Suprapubic skin (tissue), 4 donors: ENCODE measurements at regions not wholly inside any gene's neighbourhood (a gene's known extent, or its start where the extent isn't known, plus 50 kb on each side); places are given as distances from the start of the nearest gene placed in this dataset.

Source experiments
- DNase-seq, 2 donors: peaks; one replicate each; pipeline ENCODE4 v3.0.0-alpha.2; 2019; ENCODE audit warnings: low spot score in 2 of 2
- H3K27ac ChIP-seq: fragments of 200-600 bp; sonication (generic); one replicate; pipeline ENCODE4 v1.5.1; 2019
- H3K27me3 ChIP-seq: fragments of 200-600 bp; sonication (generic); one replicate; pipeline ENCODE4 v1.5.1; 2019
- H3K36me3 ChIP-seq: fragments of 200-600 bp; sonication (generic); one replicate; pipeline ENCODE4 v1.5.1; 2019
- H3K4me1 ChIP-seq: fragments of 200-600 bp; sonication (generic); one replicate; pipeline ENCODE4 v1.5.1; 2019
- H3K4me3 ChIP-seq: fragments of 200-600 bp; sonication (generic); one replicate; pipeline ENCODE4 v1.5.1; 2019; ENCODE audit warnings: mild to moderate bottlenecking
- H3K9me3 ChIP-seq: fragments of 200-600 bp; sonication (generic); one replicate; pipeline ENCODE4 v1.5.1; 2019
- CTCF ChIP-seq, 2 donors: fragments of 200-600 bp in 1 of 2; fragments of 450-650 bp in 1 of 2; sonication (generic) in 1 of 2; IDR thresholded peaks; one replicate each; pipeline ENCODE4 v1.5.1; 2016 to 2019; ENCODE audit warnings: antibody characterized with exemption in 2 of 2, mild to moderate bottlenecking in 1 of 2, moderate library complexity in 1 of 2
- EP300 ChIP-seq: sonication (generic); formaldehyde crosslinking; IDR thresholded peaks from one replicate; pipeline ENCODE4 v1.6.1; 2017; ENCODE audit warnings: antibody characterized with exemption
- POLR2A ChIP-seq, 2 donors: fragments of 450-650 bp; IDR thresholded peaks; one replicate each; pipeline ENCODE4 v1.6.1; 2017; ENCODE audit warnings: antibody characterized with exemption in 2 of 2, mild to moderate bottlenecking in 2 of 2, moderate library complexity in 2 of 2
- POLR2AphosphoS5 ChIP-seq, 3 donors: sonication (generic); formaldehyde crosslinking; IDR thresholded peaks; one replicate each; pipeline ENCODE4 v1.6.1; 2017; ENCODE audit warnings: antibody characterized with exemption in 3 of 3
- WGBS: methylation state at CpG from one replicate; pipeline ENCODE4 v1.1.5; 2018; 5-methylcytosine and 5-hydroxymethylcytosine counted together

GRCh38 chr11:92406472-92406871, 181.9 kb downstream of the FAT3 start:
- DNase-seq = no peak
- Histone ChIP-seq H3K27me3 (no peaks in the 10 kb centered on the region), H3K9me3 (no peaks in the 10 kb centered on the region), H3K27ac (no peak overlapping the region), H3K4me1 (no peaks in the 10 kb centered on the region), H3K4me3 (no peak overlapping the region), H3K36me3 (no peaks in the 10 kb centered on the region)
- 44% methylated on average over 2 of the region's 2 CpGs for WGBS
- TF ChIP-seq CTCF (IDR thresholded peaks at IDR 0.05) (no peak), POLR2AphosphoS5 (IDR thresholded peaks at IDR 0.05) (no peak), POLR2A (IDR thresholded peaks at IDR 0.05) (no peak), EP300 (no peak)

DNA sequence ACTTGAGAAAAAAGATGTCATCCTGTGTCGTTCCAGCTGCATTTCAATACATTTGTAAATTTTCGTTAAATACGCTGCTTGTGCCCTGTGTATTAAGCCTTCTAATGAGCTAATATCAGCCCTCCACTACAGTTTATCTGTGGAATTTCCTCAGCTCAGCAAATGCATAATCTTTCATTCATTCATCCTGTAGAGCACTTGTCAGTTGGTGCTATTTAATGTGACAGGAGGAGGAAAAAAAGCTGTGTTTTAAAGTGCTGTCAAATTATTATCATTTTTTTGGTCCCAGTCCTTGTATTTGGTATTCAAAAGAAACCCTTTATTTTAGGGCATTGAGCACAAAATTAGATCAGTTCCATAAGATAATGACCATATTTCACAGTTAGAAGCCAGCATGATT, 184.7 kb downstream of the FAT3 start:
- Histone ChIP-seq H3K4me1 (no peaks in the 10 kb centered on the region), H3K27ac (no peak overlapping the region), H3K4me3 (no peak overlapping the region), H3K9me3 (no peaks in the 10 kb centered on the region), H3K36me3 (no peaks in the 10 kb centered on the region), H3K27me3 (no peaks in the 10 kb centered on the region)
- no peak for TF ChIP-seq POLR2AphosphoS5 (IDR thresholded peaks at IDR 0.05)
- TF ChIP-seq EP300 = no peak
- TF ChIP-seq POLR2A (IDR thresholded peaks at IDR 0.05) = no peak
- no peak for DNase-seq
- 71% methylated on average over 3 of the region's 3 CpGs for WGBS

DNA sequence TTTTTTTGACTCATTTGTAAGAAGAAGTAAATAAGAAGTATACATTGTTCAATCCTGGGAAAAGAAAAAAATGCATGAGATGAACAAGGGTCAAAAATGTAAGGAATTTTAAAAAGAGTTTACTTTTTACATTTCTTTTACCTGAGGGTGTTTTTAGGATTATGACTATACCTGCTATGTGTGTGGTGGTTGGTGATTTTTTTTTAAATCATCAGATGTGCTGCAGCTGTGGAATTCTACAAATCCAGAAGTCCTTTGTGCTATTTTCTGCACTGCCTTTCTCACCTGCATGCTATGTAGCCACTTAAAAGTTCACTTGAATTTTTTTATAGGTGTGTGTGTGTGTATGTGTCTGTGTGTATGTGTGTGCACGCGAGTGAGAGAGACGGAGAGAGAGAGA, 185.3 kb downstream of the FAT3 start:
- H3K4me1 ChIP-seq = no peaks in the 10 kb centered on the region
- 48% methylated on average over 3 of the region's 3 CpGs for WGBS
- no peak for DNase-seq
- no peak overlapping the region for H3K4me3 ChIP-seq
- H3K36me3 ChIP-seq = no peaks in the 10 kb centered on the region
- no peaks in the 10 kb centered on the region for H3K27me3 ChIP-seq
- TF ChIP-seq POLR2AphosphoS5 (IDR thresholded peaks at IDR 0.05) = no peak
- TF ChIP-seq POLR2A (IDR thresholded peaks at IDR 0.05) = no peak
- no peak for TF ChIP-seq CTCF (IDR thresholded peaks at IDR 0.05)
- TF ChIP-seq EP300 = no peak
- no peaks in the 10 kb centered on the region for H3K9me3 ChIP-seq
- no peak overlapping the region for H3K27ac ChIP-seq

DNA sequence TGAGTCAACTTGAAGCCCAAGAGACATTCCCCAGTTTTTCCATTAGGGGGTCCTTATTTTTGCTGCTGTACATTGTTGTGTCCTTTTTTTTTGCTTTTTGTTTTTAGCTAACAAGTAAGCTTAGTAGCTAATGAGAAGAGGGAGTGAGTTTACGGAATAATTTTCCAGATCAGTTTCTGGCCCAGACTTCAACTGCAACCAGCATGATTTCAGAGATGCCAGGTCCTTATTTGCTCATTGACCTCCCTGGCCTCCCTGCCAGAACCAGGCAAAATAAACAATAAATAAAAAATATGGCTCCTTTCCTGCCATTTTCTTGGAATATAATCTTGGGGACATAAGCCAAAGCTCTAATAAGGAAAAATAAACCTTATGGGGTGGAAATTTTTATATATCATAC, 185.9 kb downstream of the FAT3 start:
- no peaks in the 10 kb centered on the region for H3K36me3 ChIP-seq
- H3K27ac ChIP-seq = no peak overlapping the region
- no peak for TF ChIP-seq POLR2AphosphoS5 (IDR thresholded peaks at IDR 0.05)
- no peak for TF ChIP-seq CTCF (IDR thresholded peaks at IDR 0.05)
- TF ChIP-seq EP300 = no peak
- no peak for TF ChIP-seq POLR2A (IDR thresholded peaks at IDR 0.05)
- no peaks in the 10 kb centered on the region for H3K9me3 ChIP-seq
- H3K4me1 ChIP-seq = no peaks in the 10 kb centered on the region
- H3K4me3 ChIP-seq = no peak overlapping the region
- no peaks in the 10 kb centered on the region for H3K27me3 ChIP-seq
- DNase-seq = no peak
- 39% methylated on average over 1 of the region's 1 CpG for WGBS

DNA sequence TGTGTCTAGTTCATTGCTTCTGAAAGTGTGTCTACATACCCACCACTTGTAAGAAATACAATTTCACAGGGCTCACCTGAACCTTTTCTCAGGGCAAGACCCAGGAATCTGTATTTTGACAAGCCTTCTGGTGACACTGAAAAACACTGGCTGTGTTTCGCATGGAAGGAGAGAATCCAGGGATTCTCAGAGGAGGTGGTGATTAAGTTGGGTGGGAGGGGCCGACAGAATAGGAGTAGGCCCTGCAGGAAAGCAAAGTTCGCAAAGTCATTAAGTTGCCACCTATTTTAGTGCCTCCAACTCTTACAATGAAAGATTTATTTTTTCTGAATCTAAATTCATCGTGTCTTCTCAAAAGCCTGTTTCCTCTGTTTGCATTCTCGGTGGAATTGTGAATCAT, 186.8 kb downstream of the FAT3 start:
- 76% methylated on average over 5 of the region's 5 CpGs for WGBS
- Histone ChIP-seq H3K27me3 (no peaks in the 10 kb centered on the region), H3K27ac (no peak overlapping the region), H3K36me3 (no peaks in the 10 kb centered on the region), H3K4me3 (no peak overlapping the region), H3K9me3 (no peaks in the 10 kb centered on the region), H3K4me1 (no peaks in the 10 kb centered on the region)
- no peak for TF ChIP-seq EP300
- TF ChIP-seq POLR2AphosphoS5 (IDR thresholded peaks at IDR 0.05) = no peak
- TF ChIP-seq CTCF (IDR thresholded peaks at IDR 0.05) = no peak
- TF ChIP-seq POLR2A (IDR thresholded peaks at IDR 0.05) = no peak
- DNase-seq = no peak
